Activated T-helper 1 cell treated with anti-CD3 and anti-CD28 coated beads, Interleukin-12 subunit alpha, Interleukin-12 subunit beta, Interleukin-2, Interleukin-4 antibody, amounts not matched to agents 30 ng/mL and 10 ng/mL and 1 ng/mL, durations not matched to agents 14 hours and 24 hours and 36 hours (primary cell): ENCODE measurements at regions not wholly inside any gene's neighbourhood (a gene's known extent, or its start where the extent isn't known, plus 50 kb on each side); places are given as distances from the start of the nearest gene placed in this dataset.

ENCODE experiments used
- DNase-seq: peaks from one replicate; pipeline ENCODE4 v3.0.0; 2021; ENCODE audit warnings: low spot score
- H3K27ac Mint-ChIP-seq: one replicate; pipeline ENCODE4 v1.8.0; 2021; ENCODE audit warnings: mild to moderate bottlenecking, mixed read lengths
- H3K27me3 Mint-ChIP-seq: one replicate; pipeline ENCODE4 v1.8.0; 2022; ENCODE audit warnings: mild to moderate bottlenecking, moderate library complexity, mixed read lengths; ENCODE audit not compliant: insufficient read depth
- H3K36me3 Mint-ChIP-seq: one replicate; pipeline ENCODE4 v1.8.0; 2021; ENCODE audit warnings: low read depth, mixed read lengths
- H3K4me1 Mint-ChIP-seq: one replicate; pipeline ENCODE4 v1.8.0; 2021; ENCODE audit warnings: low read depth, mixed read lengths
- H3K4me3 Mint-ChIP-seq: one replicate; pipeline ENCODE4 v1.8.0; 2021; ENCODE audit warnings: mild to moderate bottlenecking, moderate library complexity, mixed read lengths
- H3K9me3 Mint-ChIP-seq: one replicate; pipeline ENCODE4 v1.8.0; 2021; ENCODE audit warnings: mixed read lengths
- intact Hi-C: fragments of 100-400 bp; cut with micrococcal nuclease; formaldehyde crosslinking; loops from one replicate; pipeline ENCODE4 v1.15.1; 2024

- intact Hi-C loops, result no loop called here
- H3K27me3 Mint-ChIP-seq, result no peaks in the 10 kb centered on the region
- no peak for DNase-seq
- H3K27ac Mint-ChIP-seq, result no peak overlapping the region
- no peaks in the 10 kb centered on the region for H3K4me1 Mint-ChIP-seq
- no peak overlapping the region for H3K4me3 Mint-ChIP-seq
- peaks cover 6% of the 10 kb centered on the region for H3K9me3 Mint-ChIP-seq
- no peaks in the 10 kb centered on the region for H3K36me3 Mint-ChIP-seq
Observed at GRCh38 chr13:94783489-94783888, 71.1 kb upstream of the SOX21 start.

GRCh38 chr13:94780421-94780820, 68.1 kb upstream of the SOX21 start:
- DNase-seq, result no peak
- intact Hi-C loops, result no loop called here
- Mint-ChIP-seq H3K4me3 (no peak overlapping the region), H3K4me1 (no peaks in the 10 kb centered on the region), H3K36me3 (no peaks in the 10 kb centered on the region), H3K27me3 (no peaks in the 10 kb centered on the region), H3K9me3 (peaks cover 6% of the 10 kb centered on the region), H3K27ac (no peak overlapping the region)

GRCh38 chr13:94778986-94779385, 66.6 kb upstream of the SOX21 start:
- no peak for DNase-seq
- Mint-ChIP-seq H3K9me3 (peaks cover 6% of the 10 kb centered on the region), H3K4me3 (no peak overlapping the region), H3K27ac (no peak overlapping the region), H3K27me3 (peaks cover 2% of the 10 kb centered on the region), H3K36me3 (no peaks in the 10 kb centered on the region), H3K4me1 (no peaks in the 10 kb centered on the region)
- intact Hi-C loops, result no loop called here

- no peak for DNase-seq
- H3K36me3 Mint-ChIP-seq, result no peaks in the 10 kb centered on the region
- peaks cover 2% of the 10 kb centered on the region for H3K27me3 Mint-ChIP-seq
- H3K27ac Mint-ChIP-seq, result no peak overlapping the region
- H3K9me3 Mint-ChIP-seq, result peaks cover 6% of the 10 kb centered on the region
- H3K4me3 Mint-ChIP-seq, result no peak overlapping the region
- intact Hi-C loops, result no loop called here
- H3K4me1 Mint-ChIP-seq, result no peaks in the 10 kb centered on the region
Observed at GRCh38 chr13:94778585-94778984, 66.2 kb upstream of the SOX21 start.

GRCh38 chr13:94776956-94777355, 64.6 kb upstream of the SOX21 start:
- peaks cover 2% of the 10 kb centered on the region for H3K27me3 Mint-ChIP-seq
- no peaks in the 10 kb centered on the region for H3K4me1 Mint-ChIP-seq
- no peak overlapping the region for H3K27ac Mint-ChIP-seq
- no peak for DNase-seq
- no peak overlapping the region for H3K4me3 Mint-ChIP-seq
- H3K36me3 Mint-ChIP-seq, result no peaks in the 10 kb centered on the region
- intact Hi-C loops, result no loop called here
- H3K9me3 Mint-ChIP-seq, result no peaks in the 10 kb centered on the region

GRCh38 chr13:94776300-94776699, 64.0 kb upstream of the SOX21 start:
- Mint-ChIP-seq H3K27me3 (peaks cover 2% of the 10 kb centered on the region), H3K9me3 (no peaks in the 10 kb centered on the region), H3K27ac (no peak overlapping the region), H3K4me3 (no peak overlapping the region), H3K4me1 (no peaks in the 10 kb centered on the region), H3K36me3 (no peaks in the 10 kb centered on the region)
- no peak for DNase-seq
- intact Hi-C loops, result no loop called here

GRCh38 chr13:94765814-94766213, 53.5 kb upstream of the SOX21 start:
- no peak overlapping the region for H3K4me3 Mint-ChIP-seq
- H3K27ac Mint-ChIP-seq, result no peak overlapping the region
- H3K9me3 Mint-ChIP-seq, result no peaks in the 10 kb centered on the region
- no peak for DNase-seq
- intact Hi-C loops, result no loop called here
- no peaks in the 10 kb centered on the region for H3K36me3 Mint-ChIP-seq
- H3K27me3 Mint-ChIP-seq, result peaks cover 13% of the 10 kb centered on the region
- H3K4me1 Mint-ChIP-seq, result no peaks in the 10 kb centered on the region

- no peak for DNase-seq
- Mint-ChIP-seq H3K4me1 (no peaks in the 10 kb centered on the region), H3K36me3 (no peaks in the 10 kb centered on the region), H3K27ac (no peak overlapping the region), H3K27me3 (peaks cover 13% of the 10 kb centered on the region), H3K9me3 (no peaks in the 10 kb centered on the region), H3K4me3 (no peak overlapping the region)
- intact Hi-C loops, result no loop called here
Observed at GRCh38 chr13:94764576-94765321, 52.4 kb upstream of the SOX21 start.
